LHCN-M2 (cell line): ENCODE measurements at regions not wholly inside any gene's neighbourhood (a gene's known extent, or its start where the extent isn't known, plus 50 kb on each side); places are given as distances from the start of the nearest gene placed in this dataset.

Experiments
- DNase-seq: peaks from one replicate; pipeline ENCODE4 v3.0.0-alpha.2; 2012; ENCODE audit warnings: low read depth

DNA sequence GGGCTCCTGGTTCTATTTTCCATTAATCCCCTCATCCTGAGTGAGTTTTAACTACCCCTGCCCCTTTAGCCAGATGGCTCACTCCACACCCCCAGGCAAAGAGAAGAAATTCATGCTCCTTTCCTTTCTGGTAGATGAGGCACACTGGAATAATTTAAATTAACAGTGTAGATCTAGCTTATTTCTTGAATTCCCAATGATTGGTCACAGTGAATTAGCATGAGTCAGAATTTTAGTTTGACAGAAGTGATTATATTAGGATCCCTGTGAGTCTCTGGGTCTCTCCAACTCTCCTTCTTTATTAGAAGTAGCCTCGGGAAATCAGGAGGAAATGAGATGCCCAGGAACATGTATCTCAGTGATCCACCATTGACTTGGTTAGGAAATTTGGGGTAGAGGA lies 103.1 kb upstream of the KAZN start:
- DNase-seq: no peak

DNA sequence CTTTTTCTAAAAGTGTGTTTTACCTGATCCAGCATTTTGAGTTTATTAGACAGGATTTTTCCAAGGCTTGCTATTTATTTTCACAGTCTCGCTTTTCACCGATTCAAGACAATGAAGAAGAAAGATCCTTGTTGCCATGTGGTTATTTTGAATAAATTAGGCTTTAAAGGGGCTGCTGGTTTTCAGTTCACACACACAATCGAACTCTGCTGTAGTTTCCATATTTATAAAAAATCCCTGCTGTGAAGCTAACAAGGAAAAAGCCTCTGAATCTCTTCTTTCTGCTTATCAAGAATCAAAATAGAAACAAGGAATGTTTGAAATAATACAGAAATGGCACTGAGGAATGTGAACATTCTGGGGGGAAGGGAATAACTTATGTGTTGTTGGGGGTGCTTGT lies 102.5 kb upstream of the KAZN start:
- no peak for DNase-seq

DNA sequence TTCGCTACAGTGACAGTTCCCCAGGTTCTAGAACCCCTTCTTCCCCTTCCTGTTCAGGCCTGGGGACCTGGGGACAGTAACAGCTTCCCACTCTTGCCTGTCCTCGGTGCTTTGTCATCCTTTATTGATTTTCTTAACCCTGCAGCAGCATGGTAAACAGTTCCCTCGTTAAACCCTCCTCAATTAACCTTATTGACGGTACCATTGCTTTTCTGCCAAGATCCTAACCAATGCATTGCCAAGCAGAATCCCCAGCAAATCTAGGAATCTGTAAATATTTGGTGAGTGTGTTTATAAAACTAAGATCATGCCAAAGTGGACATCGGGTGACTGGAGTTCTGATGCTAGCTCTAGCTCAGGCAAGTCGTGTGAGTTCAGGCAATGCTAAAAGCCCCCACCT lies 99.6 kb upstream of the KAZN start:
- no peak for DNase-seq

DNA sequence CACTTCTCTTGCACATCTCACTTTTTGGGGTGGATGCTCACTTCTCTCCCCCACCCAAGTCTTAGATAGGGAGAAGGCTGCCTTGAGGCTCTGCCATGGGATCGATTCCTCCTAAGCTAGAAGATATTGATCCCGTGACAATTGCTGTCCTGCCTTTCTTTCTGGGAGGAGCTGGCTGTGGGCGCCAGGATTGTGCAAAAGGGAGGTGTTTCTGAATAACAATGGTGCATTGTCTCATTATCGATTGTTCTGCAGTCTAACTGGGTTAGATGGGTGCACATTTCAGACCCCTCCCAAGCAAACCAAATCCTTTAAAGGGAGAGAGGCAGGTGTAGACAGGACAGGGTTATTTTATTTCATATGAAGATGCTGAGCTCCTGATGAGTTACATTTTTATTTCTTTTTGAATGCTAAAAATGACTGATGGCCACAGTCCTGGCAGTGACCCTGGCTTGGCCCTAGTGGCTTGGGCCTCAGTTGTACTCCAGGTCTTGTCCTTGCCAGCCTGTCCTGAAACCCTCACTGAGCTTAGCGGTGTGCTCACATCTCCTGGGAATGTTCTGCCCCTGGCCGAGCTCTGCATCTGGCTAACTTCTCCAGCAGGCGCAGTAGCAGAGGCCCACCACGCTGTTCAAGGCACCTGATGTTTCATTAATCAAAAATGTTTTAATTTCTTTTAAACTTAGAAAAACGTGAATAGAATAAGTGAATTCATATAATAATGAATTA lies 99.0 kb upstream of the KAZN start:
- no peak for DNase-seq

DNA sequence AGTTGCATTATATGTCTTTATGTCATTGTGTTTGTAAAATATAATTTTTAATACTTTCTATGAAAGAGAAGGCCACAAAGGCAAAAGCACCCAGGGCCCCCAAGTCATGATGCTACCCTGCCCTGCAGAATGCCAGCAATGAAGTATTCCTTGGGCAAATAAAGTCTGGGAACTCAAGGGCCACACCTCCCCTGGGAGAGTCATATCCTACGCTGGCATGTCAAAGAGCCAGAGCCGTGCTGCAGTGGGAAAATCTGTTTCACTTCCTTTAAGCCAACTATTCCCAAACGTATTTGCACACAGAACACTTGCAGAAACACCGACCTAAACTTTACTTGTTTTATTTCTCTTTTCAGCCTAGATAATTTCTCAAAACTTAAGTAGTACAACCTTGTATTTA lies 98.4 kb upstream of the KAZN start:
- DNase-seq: no peak

DNA sequence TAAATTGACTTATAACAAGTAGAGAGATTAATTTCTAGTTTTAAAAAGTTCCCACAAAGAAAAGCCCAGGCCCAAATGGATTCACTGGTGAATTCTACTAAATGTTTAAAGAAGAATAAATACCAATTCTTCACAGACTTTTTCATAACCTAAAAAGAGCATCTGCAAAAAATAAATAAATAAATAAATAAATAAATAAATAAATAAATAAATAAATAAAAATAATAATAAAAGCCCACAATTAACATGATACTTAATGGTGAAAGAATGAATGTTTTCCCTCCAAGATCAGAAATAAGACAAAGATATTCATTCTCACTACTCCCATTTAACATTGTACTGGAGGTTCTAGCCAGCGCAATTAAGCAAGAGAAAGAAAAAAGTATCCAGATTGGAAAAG lies 97.6 kb upstream of the KAZN start:
- DNase-seq: no peak

DNA sequence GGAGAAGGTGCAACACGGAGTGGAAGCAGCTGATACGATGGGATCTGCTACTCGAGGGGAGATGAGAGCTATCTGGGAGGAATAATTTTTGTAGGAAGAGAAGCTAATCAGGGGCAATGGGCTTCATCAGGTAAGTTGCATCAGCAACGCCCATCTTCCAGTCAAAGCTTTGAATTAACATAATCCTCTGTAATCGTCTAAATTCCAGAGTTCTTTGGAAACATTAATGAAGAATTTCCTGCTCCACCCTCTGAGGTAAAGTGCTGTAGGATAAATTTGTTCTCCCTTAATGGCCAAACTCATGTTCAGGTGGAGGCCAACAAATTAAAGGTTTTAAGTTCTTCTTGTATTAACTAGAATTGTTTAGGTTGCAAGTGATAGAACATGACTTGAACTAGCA lies 94.0 kb upstream of the KAZN start:
- no peak for DNase-seq

DNA sequence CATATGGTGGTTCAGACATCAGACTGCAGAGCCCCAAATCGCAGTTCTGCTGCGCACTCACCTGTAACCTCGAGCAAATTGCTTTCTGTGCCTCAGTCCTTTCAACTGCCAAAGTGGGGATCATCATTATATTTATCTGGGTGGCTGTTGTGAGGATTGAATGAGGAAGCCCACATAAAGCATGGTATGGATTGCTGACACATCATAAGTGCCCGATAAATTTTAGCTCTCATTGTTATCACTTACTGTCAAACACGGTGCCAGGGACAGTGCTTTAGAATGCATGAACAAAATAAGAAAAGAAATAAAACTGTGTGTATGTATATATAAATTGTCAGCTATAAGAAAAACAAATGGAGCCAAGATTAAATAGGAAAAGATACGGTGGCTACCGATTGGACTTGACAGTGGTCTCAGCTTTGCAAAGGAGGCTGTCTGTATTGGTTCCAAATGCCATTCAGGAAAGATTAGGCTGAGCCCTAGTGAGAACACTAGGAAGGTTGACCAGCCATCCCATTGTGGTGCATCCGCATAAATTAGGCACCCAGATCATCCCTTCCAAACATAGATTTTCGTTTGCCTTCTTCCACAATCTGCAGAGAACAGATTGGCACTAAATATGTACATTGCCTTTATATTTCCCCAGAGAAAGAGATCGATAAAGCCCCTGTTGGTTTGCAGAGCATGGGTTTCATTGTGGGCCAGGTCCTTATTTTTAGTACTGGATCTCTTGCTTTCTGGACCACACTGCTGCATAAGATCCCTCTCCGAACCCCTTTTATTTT lies 91.8 kb upstream of the KAZN start:
- no peak for DNase-seq

DNA sequence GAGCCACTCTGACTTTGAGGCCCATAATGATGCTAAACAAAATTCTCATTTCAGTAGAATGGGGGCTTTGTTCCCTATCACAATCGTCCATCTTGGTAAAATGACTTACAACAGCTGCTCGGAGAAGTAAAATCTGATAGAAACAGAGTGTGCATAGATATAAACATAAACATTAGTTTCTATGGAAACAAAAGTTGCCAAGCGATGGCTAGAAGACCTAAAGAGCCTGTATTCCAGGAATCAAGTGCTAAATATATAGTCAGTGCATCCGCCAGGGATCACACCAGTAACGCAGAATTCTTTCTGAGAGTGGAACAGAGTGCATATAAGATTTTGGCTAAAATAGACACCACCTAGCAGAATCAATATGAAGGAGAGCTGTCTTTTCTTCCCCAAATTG lies 91.2 kb upstream of the KAZN start:
- no peak for DNase-seq

DNA sequence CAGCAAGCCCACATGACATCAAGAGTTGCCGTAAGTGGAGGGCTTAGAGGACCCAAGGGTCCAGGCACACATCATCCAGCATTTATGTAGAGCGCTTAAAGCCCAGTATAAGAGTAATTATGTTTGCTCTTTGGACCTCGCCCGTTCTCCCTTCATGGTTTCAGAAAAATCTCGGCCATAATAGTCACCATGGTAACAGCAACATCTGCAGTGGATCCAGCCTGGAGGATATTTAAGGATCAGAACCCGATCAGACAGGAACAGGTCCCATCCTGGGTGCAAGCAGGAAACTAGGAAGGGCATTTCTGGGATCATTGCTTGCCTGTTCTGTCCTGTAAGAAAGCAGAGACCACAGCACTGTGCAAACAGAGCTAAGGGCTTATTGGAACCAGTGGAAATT lies 89.9 kb upstream of the KAZN start:
- DNase-seq: no peak

DNA sequence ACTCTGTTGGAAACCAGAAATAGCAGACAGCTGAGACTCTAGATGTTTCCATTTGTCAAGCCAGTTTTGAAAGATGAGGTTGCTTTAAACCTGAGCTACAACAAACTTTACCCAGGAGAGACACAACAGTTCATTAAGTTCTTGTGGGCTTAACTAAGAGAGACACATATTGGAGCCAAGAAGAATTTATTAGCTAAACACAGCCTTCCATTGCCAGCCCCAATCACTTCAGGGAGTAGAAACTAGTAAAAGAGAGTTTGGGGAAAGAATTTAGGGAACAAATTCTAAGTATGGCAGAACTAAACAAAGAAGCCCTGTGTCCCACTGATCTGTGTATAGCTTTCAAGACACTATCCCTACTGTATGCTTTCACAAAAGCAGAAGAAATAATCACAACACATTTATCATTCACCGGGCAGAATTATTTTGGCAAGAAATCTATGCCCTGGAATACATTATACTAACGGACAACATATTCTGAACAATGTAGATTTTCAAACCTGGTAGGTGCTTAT lies 87.3 kb upstream of the KAZN start:
- no peak for DNase-seq

DNA sequence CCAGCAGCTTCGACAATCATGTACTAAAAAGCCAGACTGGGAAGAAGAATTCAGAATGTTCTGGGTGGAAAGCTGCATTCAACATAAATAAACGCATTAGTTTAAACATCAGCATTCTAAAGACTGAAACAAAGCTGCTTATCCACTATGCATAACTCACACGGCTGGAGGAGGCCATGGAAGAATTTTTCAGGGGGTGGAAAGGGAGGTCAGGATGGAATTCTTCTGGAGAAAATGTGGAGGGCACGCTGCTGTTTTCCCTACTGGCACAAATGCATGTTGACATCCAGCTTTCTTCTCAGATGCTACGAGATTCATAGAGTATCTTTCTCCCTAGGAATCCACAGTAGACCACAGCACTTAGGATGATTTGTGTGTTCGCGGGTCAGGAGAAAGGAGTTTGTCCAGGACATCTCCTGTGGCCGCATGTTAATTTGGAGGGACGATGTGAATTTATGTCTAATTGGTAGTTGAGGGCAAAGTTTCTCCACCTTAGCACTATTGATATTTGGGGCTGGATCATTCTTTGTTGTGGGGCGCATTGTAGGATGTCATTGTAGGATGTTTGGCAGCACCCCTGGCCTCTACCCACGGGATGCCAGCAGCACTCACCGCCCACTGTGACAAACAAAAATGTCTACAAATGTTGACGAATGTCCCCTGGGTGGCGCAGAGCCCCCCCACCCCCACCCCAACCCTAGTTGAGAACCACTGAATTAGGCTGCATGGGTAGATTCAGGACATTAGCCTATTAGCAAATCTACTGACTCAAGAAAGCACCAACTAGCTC lies 86.5 kb upstream of the KAZN start:
- no peak for DNase-seq

DNA sequence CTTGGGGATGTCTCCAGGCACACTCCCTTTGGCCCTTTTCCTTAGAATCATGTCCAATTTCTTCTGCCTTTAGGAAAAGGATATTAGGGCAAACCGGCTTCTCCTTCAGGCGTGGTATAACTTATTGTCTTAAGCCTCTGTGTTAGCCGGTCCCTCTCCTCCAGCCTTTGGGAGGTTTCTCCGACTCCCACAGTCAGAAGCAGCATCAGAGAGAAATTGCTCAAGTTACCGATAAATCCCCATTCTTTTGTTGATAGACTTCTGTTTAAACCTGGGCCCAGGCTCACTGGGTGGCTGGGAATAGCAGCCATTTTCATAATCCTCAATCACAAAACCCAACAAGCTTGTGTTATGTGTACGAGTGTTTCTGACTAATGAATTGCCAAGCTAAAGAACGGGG lies 85.4 kb upstream of the KAZN start:
- DNase-seq: no peak

DNA sequence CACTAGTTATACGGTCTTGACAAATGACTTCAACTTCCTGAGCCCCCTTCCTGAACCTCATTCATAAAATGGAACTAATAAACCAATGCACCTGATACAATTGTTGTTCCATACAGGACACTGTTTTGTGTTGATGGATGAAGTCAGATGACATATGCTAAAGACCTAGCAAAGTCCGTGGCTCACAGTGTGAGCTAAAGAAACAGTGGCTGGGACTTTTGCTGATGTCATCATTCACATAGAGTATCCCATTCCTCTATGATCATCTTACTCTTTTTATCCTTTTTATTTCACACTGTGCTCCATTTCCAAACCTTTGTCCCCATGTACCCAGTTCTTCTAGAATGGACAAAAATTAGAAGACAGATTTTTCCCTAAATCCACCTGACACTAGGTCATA lies 83.7 kb upstream of the KAZN start:
- DNase-seq: no peak

DNA sequence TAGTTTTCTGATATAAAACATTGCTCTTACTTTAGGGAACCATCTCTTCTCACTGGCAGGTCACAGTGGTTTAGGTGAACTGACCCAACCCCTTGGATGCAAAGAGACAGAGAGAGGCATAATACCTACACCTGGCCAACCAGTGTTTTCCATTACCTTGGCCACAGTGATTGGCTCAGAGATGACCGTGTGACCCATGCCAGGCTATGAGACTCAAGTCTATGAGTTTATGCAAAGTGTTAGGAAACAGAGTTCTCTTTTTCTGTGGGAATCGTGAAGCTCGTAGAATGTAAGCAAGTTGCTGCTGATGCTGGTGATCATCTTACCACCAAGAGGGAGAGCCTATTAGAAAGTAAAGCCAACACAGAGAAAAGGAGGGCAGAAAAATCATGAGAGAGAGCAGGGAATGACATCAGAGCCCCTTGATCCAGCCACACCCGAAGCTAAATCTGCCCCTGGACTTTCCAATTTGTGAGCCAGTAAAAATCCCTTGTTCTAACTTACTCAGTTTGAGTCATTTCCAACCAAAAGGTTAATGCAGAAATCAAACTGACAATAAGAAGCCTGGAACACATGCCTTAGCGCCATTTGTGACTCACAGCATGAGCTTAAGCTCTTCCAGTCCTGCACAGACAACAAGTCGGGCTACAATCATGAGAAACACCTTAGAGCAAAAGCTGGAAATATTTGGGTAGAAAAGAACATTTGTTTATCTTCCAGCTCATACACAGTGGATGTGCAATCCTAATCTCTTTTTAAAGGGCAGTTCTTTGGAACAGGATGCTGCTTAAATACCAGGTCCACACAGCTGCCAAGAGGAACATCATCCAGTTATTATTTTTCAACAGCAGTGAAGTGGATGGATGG lies 81.3 kb upstream of the KAZN start:
- peak; percentile 96 for DNase-seq

DNA sequence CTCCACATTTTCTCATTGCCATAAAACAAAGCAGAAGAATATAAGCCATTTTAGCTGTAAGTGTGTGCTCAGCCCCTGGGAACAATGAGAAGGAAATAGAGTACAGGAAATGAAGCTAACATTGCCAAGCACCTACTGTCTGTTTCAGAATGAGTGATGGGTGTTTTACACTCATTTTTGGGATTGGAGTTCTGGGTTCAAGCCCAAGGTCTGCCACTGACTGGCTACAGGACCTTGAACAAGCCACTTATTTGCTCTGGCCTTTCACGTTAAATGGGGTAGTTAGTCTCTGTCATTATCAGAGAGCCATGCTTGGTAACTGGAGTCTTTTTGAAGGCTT lies 80.7 kb upstream of the KAZN start:
- DNase-seq: no peak

DNA sequence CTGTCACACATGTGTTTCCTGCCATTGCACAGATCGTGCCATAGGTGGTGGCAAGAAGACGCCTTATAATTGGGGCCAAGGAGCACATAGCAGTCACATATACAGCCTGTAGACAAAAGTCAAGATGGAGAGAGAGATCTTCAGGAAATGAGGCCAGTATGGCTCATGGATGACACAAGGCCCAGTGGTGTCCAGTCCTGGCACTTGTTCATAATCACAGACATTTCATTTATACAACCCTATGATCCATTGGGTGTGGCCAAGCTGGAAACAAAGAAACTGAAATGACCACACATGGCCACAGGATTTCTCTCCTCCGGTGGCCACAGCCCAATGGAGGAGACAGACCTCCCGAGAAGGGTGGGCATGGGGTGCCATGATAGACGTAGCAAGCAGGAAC lies 78.5 kb upstream of the KAZN start:
- no peak for DNase-seq

DNA sequence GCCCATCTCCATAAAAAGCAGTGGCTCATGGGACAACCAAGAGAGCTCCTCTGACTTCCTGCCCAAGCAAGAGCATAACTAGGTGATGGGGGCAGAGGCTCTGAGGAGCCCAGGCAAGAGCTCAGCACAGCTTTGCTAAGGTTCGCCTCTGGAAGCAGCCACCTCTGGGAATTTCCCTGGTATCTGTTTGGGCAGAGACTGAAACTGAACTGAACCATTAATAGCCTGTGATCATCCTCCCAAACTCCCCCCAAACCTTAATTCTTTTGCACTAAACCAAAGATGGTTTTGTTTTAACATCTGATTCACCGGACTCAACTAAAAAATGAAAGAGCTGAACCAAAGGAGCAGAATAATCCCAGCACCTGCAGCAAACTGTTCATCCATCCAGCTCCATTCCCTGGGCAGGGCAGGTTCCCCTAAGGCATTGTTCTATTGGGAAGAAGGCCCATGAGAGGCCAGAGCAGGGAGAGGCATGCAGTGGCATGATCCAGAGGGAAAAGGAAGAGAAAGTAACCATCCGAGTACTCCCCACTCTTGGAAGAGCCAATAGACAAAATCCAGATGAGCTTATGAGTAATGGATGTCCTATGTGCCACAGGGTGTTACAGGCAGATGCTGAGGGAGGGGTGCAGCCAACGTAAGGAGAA lies 77.8 kb upstream of the KAZN start:
- no peak for DNase-seq

DNA sequence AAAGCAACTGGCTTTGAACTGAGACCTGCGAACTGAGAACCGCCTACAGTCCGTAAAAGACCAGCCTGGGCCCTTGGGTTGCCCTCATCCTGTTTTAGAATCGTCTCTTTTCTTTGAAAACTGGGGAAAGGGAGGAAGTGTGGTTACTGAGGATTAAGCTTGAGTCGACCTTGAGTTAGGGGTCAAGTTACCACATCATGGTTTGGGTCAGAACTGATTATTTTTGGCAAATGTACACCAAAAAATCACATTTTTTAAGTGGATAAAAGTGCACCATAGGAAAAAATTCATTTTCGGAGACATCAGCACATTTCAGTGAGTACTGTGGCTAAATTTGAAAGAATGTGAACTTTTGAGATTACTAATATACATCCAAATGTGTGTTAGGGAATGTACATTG lies 76.9 kb upstream of the KAZN start:
- peak; percentile 69 for DNase-seq

DNA sequence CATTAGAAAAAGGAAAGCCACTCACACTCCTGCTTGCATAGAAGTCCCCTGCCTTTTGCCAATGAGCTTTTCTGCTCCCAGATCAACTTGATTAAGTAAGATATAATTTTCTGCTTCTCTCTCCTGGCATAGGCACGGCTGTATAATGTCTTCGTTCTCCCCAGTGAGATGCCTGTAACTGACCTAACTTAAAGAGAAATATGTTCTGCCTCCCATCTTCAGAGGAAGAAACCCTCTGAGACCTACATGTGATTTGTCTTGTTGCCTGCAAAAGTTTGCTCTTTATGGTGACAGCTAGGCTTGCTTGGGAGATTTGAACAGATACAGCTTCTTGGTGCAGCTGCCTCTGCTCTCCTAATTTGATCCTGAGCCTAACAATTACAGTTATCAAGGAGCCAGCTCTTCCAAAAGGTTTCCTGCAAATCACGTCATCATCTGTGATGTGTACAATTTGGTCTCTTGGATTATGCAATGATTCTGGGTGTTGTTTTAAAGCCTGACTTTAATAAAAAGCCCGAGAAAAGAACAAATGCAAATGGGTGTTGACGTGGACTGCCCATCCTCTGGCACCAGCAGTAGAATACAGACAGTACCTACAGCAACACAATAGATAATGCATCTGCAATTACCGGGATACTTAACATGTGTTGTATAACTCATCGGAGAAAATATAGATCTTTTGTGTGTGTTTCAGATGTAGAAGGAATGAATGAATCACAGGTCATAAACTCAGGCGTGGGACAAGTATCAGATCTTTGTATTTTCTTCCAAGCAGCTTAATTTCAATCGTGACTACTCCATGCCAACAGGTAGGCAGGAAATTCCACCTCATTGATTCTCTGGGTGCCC lies 76.2 kb upstream of the KAZN start:
- DNase-seq: peak; percentile 61
